HG03064 (cell line): ENCODE measurements at regions not wholly inside any gene's neighbourhood (a gene's known extent, or its start where the extent isn't known, plus 50 kb on each side); places are given as distances from the start of the nearest gene placed in this dataset.

Experiments
- ATAC-seq: cut with Tn5 transposase; IDR thresholded peaks from one replicate; pipeline ENCODE4 v1.9.1; 2021; ENCODE audit warnings: low read depth; ENCODE audit not compliant: unreplicated experiment

DNA sequence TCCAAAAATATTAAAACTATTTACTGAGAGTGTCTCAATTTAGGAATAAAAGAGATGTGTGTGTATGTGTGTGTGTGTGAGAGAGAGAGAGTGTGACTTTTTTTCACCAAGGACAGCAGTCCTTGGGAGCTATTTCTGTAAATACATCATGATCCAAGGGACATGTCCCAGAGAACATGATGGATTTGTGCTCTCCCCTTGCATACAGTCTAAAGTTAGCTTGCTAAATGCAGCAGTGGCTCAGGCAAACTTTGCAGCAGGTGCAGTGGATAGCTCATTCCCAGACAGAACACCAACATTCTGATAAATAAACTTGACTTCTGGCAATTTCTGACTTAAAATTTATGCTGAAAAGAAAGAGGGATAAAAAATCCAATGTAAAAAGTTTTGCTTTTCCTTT is 55.4 kb upstream of the SGCD start:
- ATAC-seq, result no peak

DNA sequence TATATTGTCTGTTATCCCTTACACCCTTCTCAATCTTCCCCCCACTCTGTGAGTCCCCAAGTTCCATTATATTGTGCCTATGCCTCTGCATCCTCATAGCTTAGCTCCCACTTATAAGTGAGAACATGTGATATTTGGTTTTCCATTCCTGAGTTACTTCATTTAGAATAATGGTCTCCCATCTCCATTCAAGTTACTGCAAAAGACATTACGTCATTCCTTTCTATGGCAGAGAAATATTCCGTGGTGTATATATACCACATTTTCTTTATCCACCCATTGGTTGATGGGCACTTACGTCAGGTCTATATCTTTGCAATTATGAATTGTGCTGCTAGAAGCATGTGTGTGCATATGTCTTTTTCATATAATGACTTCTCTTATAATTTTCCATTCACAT is 54.8 kb upstream of the SGCD start:
- ATAC-seq, result no peak

- no peak for ATAC-seq
Observed at GRCh38 chr5:156273325-156273724, 53.6 kb upstream of the SGCD start.

DNA sequence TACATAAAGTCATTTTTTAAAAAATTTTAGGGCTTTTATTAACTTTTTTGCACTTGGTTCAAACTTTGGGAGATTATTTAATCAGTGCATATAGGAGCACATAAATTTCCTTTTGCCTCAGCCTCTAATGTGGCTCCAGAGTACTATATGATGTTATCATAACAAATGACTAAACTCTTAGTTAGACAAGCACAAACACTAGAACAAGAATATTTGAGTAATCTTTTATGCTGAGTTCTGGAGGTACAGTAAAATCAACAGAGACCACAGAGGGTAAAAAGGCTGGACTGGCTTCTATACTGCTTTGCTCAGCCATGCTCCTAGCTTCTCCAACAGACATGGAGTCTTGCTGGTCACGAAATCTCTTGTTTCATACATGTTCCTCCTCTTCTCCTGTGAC is 52.5 kb upstream of the SGCD start:
- no peak for ATAC-seq
